Naive thymus-derived CD8-positive, alpha-beta T cell (primary cell): ENCODE measurements at regions not wholly inside any gene's neighbourhood (a gene's known extent, or its start where the extent isn't known, plus 50 kb on each side); places are given as distances from the start of the nearest gene placed in this dataset.
"Not testable (repeated sequence)": the region's sequence is repeated elsewhere in the genome, so short reads cannot be mapped to it uniquely, and the experiment has no call there.

Source experiments
- ATAC-seq, 2 donors: fragments of 150-1000 bp; cut with Tn5 transposase in 1 of 2; sonication (Bioruptor Pico), chemical (Tn5 transposase) in 1 of 2; 1 replicate in 1 of 2; 2 replicates in 1 of 2; pipeline ENCODE4 v1.10.0; 2021; ENCODE audit warnings: mild to moderate bottlenecking in 2 of 2, moderate library complexity in 2 of 2
- POLR2A ChIA-PET: fragments of 350-600 bp; sonication (Branson Sonifier 250); formaldehyde crosslinking; loops from one replicate; lab custom pipeline; 2021; ENCODE audit warnings: antibody characterized with exemption; lab: Charles Lee
- DNase-seq, 10 donors: peaks; one replicate each; pipeline versions ENCODE4 v3.0.0 to v3.0.0-alpha.2; 2020 to 2022
- H3K27ac Mint-ChIP-seq, 10 donors: one replicate each; pipeline ENCODE4 v1.8.0; 2020 to 2022; ENCODE audit warnings: mild to moderate bottlenecking in 10 of 10, mixed read lengths in 10 of 10, moderate library complexity in 4 of 10, inconsistent platforms in 1 of 10
- H3K27me3 Mint-ChIP-seq, 5 donors: one replicate each; pipeline ENCODE4 v1.8.0; 2021 to 2022; ENCODE audit warnings: mixed read lengths in 5 of 5
- H3K36me3 Mint-ChIP-seq, 3 donors: one replicate each; pipeline ENCODE4 v1.8.0; 2020 to 2022; ENCODE audit warnings: mixed read lengths in 3 of 3, mild to moderate bottlenecking in 2 of 3, inconsistent platforms in 1 of 3
- H3K4me1 Mint-ChIP-seq, 4 donors: one replicate each; pipeline ENCODE4 v1.8.0; 2021 to 2022; ENCODE audit warnings: mixed read lengths in 4 of 4
- H3K4me3 Mint-ChIP-seq, 10 donors: one replicate each; pipeline ENCODE4 v1.8.0; 2020 to 2022; ENCODE audit warnings: mild to moderate bottlenecking in 10 of 10, mixed read lengths in 10 of 10, moderate library complexity in 6 of 10, inconsistent platforms in 1 of 10
- H3K9me3 Mint-ChIP-seq, 9 donors: one replicate each; pipeline ENCODE4 v1.8.0; 2020 to 2022; ENCODE audit warnings: mixed read lengths in 9 of 9, mild to moderate bottlenecking in 3 of 9, inconsistent platforms in 1 of 9, moderate library complexity in 1 of 9

DNA sequence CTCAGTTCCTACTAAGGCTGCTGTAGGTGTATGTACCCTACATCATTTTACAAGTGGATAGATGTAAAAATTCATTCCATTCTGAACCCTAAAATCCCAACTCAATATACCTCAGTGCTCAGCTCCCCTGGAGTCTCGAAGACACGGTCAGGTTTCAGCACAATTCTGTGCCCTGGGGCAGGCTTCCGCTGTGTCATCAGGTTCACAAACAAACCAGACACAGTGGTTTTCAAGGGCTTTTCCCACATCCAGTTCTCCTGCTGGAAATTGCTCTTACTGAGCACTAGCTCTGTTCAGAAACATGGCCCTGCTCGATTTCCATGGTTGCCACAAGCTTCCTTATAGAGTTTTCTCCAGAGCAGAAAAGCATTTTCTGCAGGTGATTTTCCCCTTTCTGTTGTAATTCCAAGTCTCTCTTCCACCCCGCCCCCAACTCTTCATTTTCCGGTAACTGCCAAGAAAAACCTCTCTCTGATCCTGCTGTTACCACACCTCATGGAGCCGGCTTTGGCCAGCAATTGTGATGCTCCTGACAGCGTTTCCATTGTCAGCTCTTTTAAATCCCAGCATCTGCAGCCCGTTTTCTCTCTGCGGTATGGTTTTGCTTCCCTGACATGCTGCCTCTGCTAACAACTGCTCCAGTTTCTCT lies 483.0 kb upstream of the CCDC196 start:
- Mint-ChIP-seq H3K27ac (no peak overlapping the region), H3K4me3 (no peak overlapping the region), H3K27me3 (peaks cover 0 to 10% (median 2%) of the 10 kb centered on the region in 5 donors), H3K9me3 (peaks cover 0 to 48% (median 26%) of the 10 kb centered on the region in 9 donors), H3K4me1 (no peaks in the 10 kb centered on the region), H3K36me3 (peaks cover 0 to 45% (median 25%) of the 10 kb centered on the region in 3 donors)
- DNase-seq: no peak
- no peak for ATAC-seq
- POLR2A ChIA-PET: no interaction called here

DNA sequence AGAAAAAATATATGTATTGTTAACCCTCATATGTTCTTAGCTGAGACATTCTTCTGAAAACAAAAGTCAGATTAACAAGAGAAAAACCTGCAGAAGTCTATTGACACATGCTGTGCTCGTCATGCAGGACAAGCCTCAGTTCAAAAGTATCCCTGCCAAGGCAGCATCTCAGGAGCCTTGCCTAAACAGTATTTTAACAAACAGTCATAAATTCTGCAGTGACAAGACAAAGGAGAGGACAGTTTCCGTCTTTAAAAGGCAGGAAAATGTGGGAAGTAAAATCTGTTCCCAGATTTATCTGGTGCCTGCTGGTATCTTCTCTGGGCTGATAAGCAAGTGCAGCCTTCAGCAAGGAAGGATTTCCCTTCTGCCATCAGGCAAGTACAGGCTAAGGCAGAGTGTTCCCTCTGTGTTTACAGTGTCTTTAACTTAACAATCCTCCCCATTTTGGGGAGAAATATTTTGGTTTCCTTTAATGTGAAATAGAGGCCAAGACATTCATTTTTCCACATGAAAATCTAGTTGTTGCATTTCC lies 480.2 kb upstream of the CCDC196 start:
- H3K27ac Mint-ChIP-seq: no peak overlapping the region
- DNase-seq: no peak
- peaks cover 0 to 26% (median 14%) of the 10 kb centered on the region in 9 donors for H3K9me3 Mint-ChIP-seq
- no peak for ATAC-seq
- H3K27me3 Mint-ChIP-seq: peaks cover 0 to 5% (median 2%) of the 10 kb centered on the region in 5 donors
- peaks cover 0 to 23% (median 10%) of the 10 kb centered on the region in 3 donors for H3K36me3 Mint-ChIP-seq
- H3K4me3 Mint-ChIP-seq: no peak overlapping the region
- POLR2A ChIA-PET: no interaction called here
- no peaks in the 10 kb centered on the region for H3K4me1 Mint-ChIP-seq

GRCh38 chr14:66008631-66009030 lies 477.5 kb upstream of the CCDC196 start:
- DNase-seq (no peak), ATAC-seq (no peak)
- Mint-ChIP-seq H3K27me3 (peaks cover 0 to under 1% (median 0%) of the 10 kb centered on the region in 5 donors), H3K9me3 (peaks cover 0 to 10% (median 6%) of the 10 kb centered on the region in 9 donors), H3K36me3 (peaks cover 0 to 8% (median 3%) of the 10 kb centered on the region in 3 donors), H3K4me1 (no peaks in the 10 kb centered on the region), H3K27ac (no peak overlapping the region), H3K4me3 (no peak overlapping the region)
- POLR2A ChIA-PET: no interaction called here

DNA sequence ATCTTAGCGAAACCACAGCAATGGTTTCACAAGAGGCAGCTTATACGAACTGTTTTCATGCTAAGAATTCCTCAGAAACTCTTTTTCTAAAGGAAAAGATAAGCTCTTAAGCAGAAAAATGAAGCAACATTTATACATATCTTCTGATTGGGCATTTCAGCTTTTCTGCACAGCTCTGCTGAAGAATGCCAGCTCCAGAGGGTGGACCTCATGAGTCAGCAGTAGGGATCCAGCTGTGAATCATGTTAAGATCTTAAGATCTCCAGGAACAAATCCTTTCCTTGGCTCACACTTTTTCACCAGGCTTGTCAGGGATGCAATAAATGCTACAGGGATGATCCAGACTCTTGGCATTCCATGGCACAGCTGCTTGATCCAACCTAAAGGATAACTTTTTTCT lies 477.1 kb upstream of the CCDC196 start:
- ATAC-seq (no peak), DNase-seq (no peak)
- peaks cover 0 to 7% (median 3%) of the 10 kb centered on the region in 3 donors for H3K36me3 Mint-ChIP-seq
- no peak overlapping the region for H3K4me3 Mint-ChIP-seq
- POLR2A ChIA-PET: interaction anchor here (0.8 kb wide), 1 partner anchor 61 kb away, joined by 3 read pairs; no protein-coding TSS in a partner anchor
- peaks cover 0 to 9% (median 6%) of the 10 kb centered on the region in 9 donors for H3K9me3 Mint-ChIP-seq
- no peaks in the 10 kb centered on the region for H3K4me1 Mint-ChIP-seq
- no peak overlapping the region for H3K27ac Mint-ChIP-seq
- no peaks in the 10 kb centered on the region for H3K27me3 Mint-ChIP-seq

- no peaks in the 10 kb centered on the region for H3K4me1 Mint-ChIP-seq
- ATAC-seq: no peak
- H3K27me3 Mint-ChIP-seq: no peaks in the 10 kb centered on the region
- peaks cover 0 to under 1% (median 0%) of the 10 kb centered on the region in 9 donors for H3K9me3 Mint-ChIP-seq
- DNase-seq: no peak
- POLR2A ChIA-PET: no interaction called here
- no peak overlapping the region for H3K4me3 Mint-ChIP-seq
- H3K36me3 Mint-ChIP-seq: no peaks in the 10 kb centered on the region
- H3K27ac Mint-ChIP-seq: no peak overlapping the region
Observed at GRCh38 chr14:66010695-66011094, 475.5 kb upstream of the CCDC196 start.

- Mint-ChIP-seq H3K27ac (no peak overlapping the region), H3K36me3 (no peaks in the 10 kb centered on the region), H3K4me1 (peaks cover 0 to 1% (median 0%) of the 10 kb centered on the region in 4 donors), H3K4me3 (no peak overlapping the region), H3K27me3 (peaks cover 0 to 4% (median 0%) of the 10 kb centered on the region in 5 donors), H3K9me3 (peaks cover 0 to 7% (median 0%) of the 10 kb centered on the region in 9 donors)
- no peak for ATAC-seq
- DNase-seq: no peak
- POLR2A ChIA-PET: no interaction called here
Observed at GRCh38 chr14:66011855-66012254, 474.3 kb upstream of the CCDC196 start.

DNA sequence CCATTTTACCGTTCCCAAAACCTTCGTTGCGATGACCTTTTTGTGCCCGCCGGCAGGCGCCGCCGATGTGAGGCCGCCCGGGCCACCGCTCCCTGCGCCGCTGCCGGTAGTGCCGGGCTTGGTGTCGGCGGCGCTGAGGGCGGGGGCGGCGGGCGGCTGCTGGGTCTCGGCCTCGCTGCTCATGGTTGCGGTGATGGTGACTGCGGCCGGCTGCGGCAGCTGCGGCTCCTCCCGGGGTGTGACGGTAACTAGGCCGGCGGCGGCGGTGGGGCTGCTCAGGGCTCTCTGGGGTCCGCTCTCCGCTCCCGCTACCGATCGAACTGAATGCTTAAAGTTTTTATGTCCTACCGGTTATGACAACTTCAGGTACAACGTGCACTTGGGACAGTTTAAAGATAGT lies 472.6 kb upstream of the CCDC196 start:
- not testable (repeated sequence) for H3K4me1 Mint-ChIP-seq, ATAC-seq

DNA sequence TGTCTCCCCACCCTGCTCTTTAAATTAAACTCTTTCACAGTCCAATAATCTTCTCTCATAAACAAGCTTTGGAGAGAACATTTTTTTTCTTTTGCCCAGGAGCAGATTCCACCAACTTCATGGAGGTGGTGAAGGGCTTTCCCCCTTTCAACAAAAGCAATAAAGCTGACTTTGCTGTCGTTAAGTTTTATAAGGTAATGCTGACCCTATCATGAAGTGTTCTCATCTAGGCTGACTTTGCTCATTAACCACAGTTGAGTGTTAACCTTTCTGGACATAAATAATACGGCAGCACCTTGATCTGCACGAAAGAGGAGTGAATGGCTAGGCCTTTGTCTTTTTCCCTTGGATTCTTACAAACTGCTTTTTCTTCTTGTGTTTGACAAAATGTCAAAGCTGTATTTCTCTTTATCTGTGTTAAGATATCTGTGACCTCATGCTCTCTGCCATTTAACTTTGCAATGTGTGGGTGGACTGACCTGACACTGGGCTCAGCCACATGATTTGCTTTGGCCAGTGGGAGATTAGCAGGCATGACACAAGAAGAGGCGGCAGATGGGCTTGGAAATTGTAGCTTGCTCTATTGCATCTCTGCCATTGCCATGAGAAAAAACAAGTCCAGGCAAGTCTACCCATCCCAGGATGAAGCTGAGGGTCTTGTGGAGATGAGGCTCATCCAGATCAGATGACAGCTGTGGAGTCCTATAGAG lies 470.9 kb upstream of the CCDC196 start:
- H3K4me1 Mint-ChIP-seq: peaks cover 0 to 1% (median 0%) of the 10 kb centered on the region in 4 donors
- no peak overlapping the region for H3K4me3 Mint-ChIP-seq
- H3K27me3 Mint-ChIP-seq: peaks cover 0 to 4% (median 0%) of the 10 kb centered on the region in 5 donors
- H3K27ac Mint-ChIP-seq: peak overlapping the region in 1 of 10 donors; percentile 71
- no peak for ATAC-seq
- H3K9me3 Mint-ChIP-seq: peaks cover 0 to 12% (median 0%) of the 10 kb centered on the region in 9 donors
- DNase-seq: no peak
- POLR2A ChIA-PET: no interaction called here
- no peaks in the 10 kb centered on the region for H3K36me3 Mint-ChIP-seq

More for the DNA sequence above, 472.6 kb upstream of the CCDC196 start:
- DNase-seq, H3K4me3 Mint-ChIP-seq, H3K27ac Mint-ChIP-seq, H3K36me3 Mint-ChIP-seq, H3K27me3 Mint-ChIP-seq, POLR2A ChIA-PET: not testable (repeated sequence)
- H3K9me3 Mint-ChIP-seq: peaks cover 0 to 12% (median 0%) of the 10 kb centered on the region in 9 donors

GRCh38 chr14:66017927-66018326 lies 468.2 kb upstream of the CCDC196 start:
- H3K27me3 Mint-ChIP-seq: peaks cover 0 to 4% (median 0%) of the 10 kb centered on the region in 5 donors
- POLR2A ChIA-PET: interaction anchor here (0.6 kb wide), 1 partner anchor 562 kb away, joined by 5 read pairs; no protein-coding TSS in a partner anchor
- DNase-seq: no peak
- no peak overlapping the region for H3K27ac Mint-ChIP-seq
- H3K4me3 Mint-ChIP-seq: no peak overlapping the region
- peaks cover 0 to 1% (median 0%) of the 10 kb centered on the region in 4 donors for H3K4me1 Mint-ChIP-seq
- ATAC-seq: no peak
- H3K36me3 Mint-ChIP-seq: no peaks in the 10 kb centered on the region
- peaks cover 0 to 12% (median 0%) of the 10 kb centered on the region in 9 donors for H3K9me3 Mint-ChIP-seq

DNA sequence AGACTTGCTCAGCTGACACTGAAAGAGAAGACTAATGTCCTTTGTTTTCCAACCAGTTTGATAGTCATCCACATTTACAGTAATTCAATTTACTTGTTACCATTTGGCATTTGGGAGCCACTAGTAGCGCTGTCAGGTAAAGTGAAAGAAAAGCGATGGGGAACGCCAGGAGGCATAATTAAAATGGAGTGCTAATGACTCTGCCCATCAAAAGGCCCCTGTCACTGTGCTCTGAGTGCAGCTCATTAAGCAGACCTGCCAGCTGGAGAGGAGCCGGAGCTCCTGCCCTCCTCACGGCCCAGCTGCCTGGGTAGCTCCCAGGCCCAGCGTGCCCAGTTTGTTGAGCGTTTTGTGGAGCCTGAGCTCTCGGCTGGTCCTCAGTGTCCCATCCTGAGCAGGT lies 463.6 kb upstream of the CCDC196 start:
- POLR2A ChIA-PET: no interaction called here
- Mint-ChIP-seq H3K4me3 (no peak overlapping the region), H3K9me3 (peaks cover 0 to 3% (median 0%) of the 10 kb centered on the region in 9 donors), H3K27me3 (no peaks in the 10 kb centered on the region), H3K36me3 (no peaks in the 10 kb centered on the region), H3K27ac (no peak overlapping the region), H3K4me1 (no peaks in the 10 kb centered on the region)
- ATAC-seq (no peak), DNase-seq (no peak)

GRCh38 chr14:66025779-66026178 lies 460.4 kb upstream of the CCDC196 start:
- peaks cover 0 to 23% (median 12%) of the 10 kb centered on the region in 9 donors for H3K9me3 Mint-ChIP-seq
- H3K36me3 Mint-ChIP-seq: no peaks in the 10 kb centered on the region
- no peak overlapping the region for H3K4me3 Mint-ChIP-seq
- no peaks in the 10 kb centered on the region for H3K4me1 Mint-ChIP-seq
- no peak for ATAC-seq
- DNase-seq: no peak
- no peak overlapping the region for H3K27ac Mint-ChIP-seq
- peaks cover 0 to 2% (median 0%) of the 10 kb centered on the region in 5 donors for H3K27me3 Mint-ChIP-seq
- POLR2A ChIA-PET: no interaction called here

DNA sequence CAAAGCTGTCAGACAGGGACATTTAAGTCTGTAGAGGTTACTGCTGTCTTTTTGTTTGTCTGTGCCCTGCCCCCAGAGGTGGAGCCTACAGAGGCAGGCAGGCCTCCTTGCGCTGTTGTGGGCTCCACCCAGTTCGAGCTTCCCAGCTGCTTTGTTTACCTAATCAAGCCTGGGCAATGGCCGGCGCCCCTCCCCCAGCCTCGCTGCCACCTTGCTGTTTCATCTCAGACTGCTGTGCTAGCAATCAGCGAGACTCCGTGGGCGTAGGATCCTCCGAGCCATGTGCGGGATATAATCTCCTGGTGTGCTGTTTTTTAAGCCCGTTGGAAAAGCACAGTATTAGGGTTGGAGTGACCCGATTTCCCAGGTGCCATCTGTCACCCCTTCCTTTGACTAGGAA lies 454.2 kb upstream of the CCDC196 start:
- peaks cover 2 to 53% (median 21%) of the 10 kb centered on the region in 9 donors for H3K9me3 Mint-ChIP-seq
- H3K27me3 Mint-ChIP-seq, DNase-seq, POLR2A ChIA-PET, H3K4me3 Mint-ChIP-seq, ATAC-seq, H3K4me1 Mint-ChIP-seq, H3K27ac Mint-ChIP-seq: not testable (repeated sequence)
- H3K36me3 Mint-ChIP-seq: peaks cover 2 to 17% (median 12%) of the 10 kb centered on the region in 3 donors

DNA sequence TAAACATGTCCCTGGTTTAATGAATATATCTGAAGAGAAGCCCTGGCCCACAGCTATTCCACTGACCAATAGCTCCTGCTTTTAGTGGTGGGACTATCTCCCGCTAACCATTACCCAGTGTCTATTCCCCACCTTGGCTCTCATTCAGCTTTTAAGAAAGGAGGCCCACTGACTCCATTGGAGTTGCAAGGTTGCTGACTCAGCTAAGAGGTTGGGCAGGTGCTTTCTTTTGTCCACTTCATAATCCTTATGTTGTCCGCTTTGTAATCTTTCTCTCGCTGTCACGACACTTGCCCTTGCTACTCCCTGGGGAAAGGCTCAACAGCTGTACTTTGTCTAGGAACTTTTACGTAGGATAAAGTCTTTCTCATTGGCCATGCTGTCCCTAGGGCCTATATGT lies 453.4 kb upstream of the CCDC196 start:
- no peak for ATAC-seq

More for the DNA sequence above, 453.4 kb upstream of the CCDC196 start:
- H3K36me3 Mint-ChIP-seq: peaks cover 2 to 17% (median 12%) of the 10 kb centered on the region in 3 donors
- POLR2A ChIA-PET: no interaction called here
- H3K4me3 Mint-ChIP-seq: no peak overlapping the region
- DNase-seq: no peak
- no peaks in the 10 kb centered on the region for H3K4me1 Mint-ChIP-seq
- no peak overlapping the region for H3K27ac Mint-ChIP-seq
- peaks cover 0 to 5% (median 0%) of the 10 kb centered on the region in 5 donors for H3K27me3 Mint-ChIP-seq
- H3K9me3 Mint-ChIP-seq: peaks cover 2 to 48% (median 21%) of the 10 kb centered on the region in 9 donors
